PFSK-1 (cell line): ENCODE measurements at regions not wholly inside any gene's neighbourhood (a gene's known extent, or its start where the extent isn't known, plus 50 kb on each side); places are given as distances from the start of the nearest gene placed in this dataset.

Source experiments
- SIN3A ChIP-seq: IDR thresholded peaks from 2 replicates; pipeline ENCODE4 v1.6.1; 2012; ENCODE audit warnings: mild to moderate bottlenecking, low read length, moderate library complexity, borderline replicate concordance; ENCODE audit not compliant: insufficient read depth
- TAF1 ChIP-seq: IDR thresholded peaks from 2 replicates; pipeline ENCODE4 v1.6.1; 2012; ENCODE audit warnings: low read length, control low read depth, borderline replicate concordance; ENCODE audit not compliant: insufficient read depth
- TF ChIP-seq, protein P1 (sequence below), 2 experiments: IDR thresholded peaks; 2 replicates each; pipeline versions ENCODE4 v1.6.1 to v1.8.0; 2011 to 2012; ENCODE audit warnings: low read depth in 2 of 2, low read length in 2 of 2, control low read depth in 1 of 2, inconsistent platforms in 1 of 2, mild to moderate bottlenecking in 1 of 2, moderate library complexity in 1 of 2; ENCODE audit not compliant: insufficient read depth in 1 of 2

DNA sequence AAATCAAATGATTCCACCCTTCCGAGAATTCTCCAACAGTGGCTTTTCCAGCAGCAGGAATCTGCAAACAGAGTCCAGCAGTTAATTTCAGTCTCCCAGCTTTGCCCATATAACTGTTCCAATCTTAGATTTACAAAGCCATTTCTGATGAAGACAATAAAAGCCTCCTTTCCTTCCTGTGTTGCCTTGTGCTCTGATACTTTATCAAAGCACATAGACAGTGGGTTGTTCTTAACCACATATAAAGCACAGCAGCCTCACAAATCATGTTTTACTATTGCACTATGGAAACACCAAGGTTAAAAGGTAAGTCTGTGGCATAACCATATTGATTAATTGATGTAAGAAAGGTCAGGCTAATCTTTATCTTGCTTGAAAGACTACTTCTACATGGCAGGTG is 89.8 kb upstream of the MMADHC start:
- TF ChIP-seq, protein P1, sequence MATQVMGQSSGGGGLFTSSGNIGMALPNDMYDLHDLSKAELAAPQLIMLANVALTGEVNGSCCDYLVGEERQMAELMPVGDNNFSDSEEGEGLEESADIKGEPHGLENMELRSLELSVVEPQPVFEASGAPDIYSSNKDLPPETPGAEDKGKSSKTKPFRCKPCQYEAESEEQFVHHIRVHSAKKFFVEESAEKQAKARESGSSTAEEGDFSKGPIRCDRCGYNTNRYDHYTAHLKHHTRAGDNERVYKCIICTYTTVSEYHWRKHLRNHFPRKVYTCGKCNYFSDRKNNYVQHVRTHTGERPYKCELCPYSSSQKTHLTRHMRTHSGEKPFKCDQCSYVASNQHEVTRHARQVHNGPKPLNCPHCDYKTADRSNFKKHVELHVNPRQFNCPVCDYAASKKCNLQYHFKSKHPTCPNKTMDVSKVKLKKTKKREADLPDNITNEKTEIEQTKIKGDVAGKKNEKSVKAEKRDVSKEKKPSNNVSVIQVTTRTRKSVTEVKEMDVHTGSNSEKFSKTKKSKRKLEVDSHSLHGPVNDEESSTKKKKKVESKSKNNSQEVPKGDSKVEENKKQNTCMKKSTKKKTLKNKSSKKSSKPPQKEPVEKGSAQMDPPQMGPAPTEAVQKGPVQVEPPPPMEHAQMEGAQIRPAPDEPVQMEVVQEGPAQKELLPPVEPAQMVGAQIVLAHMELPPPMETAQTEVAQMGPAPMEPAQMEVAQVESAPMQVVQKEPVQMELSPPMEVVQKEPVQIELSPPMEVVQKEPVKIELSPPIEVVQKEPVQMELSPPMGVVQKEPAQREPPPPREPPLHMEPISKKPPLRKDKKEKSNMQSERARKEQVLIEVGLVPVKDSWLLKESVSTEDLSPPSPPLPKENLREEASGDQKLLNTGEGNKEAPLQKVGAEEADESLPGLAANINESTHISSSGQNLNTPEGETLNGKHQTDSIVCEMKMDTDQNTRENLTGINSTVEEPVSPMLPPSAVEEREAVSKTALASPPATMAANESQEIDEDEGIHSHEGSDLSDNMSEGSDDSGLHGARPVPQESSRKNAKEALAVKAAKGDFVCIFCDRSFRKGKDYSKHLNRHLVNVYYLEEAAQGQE (IDR thresholded peaks at IDR 0.05; ENCODE audit: insufficient read depth in 1 of 2, low read depth in 2 of 2, low read length in 2 of 2), result no peak
- no peak for TF ChIP-seq TAF1
- no peak for TF ChIP-seq SIN3A
